Common myeloid progenitor, CD34-positive (primary cell): ENCODE measurements at regions not wholly inside any gene's neighbourhood (a gene's known extent, or its start where the extent isn't known, plus 50 kb on each side); places are given as distances from the start of the nearest gene placed in this dataset.
"Not testable (repeated sequence)": the region's sequence is repeated elsewhere in the genome, so short reads cannot be mapped to it uniquely, and the experiment has no call there.

Experiments
- CTCF ChIA-PET: fragments of 350-600 bp; sonication (Branson Sonifier 250); formaldehyde crosslinking; loops from one replicate; lab custom pipeline; 2021; ENCODE audit warnings: antibody characterized with exemption; lab: Charles Lee
- POLR2A ChIA-PET: fragments of 350-600 bp; sonication (Branson Sonifier 250); formaldehyde crosslinking; loops from one replicate; lab custom pipeline; 2021; ENCODE audit warnings: antibody characterized with exemption; lab: Charles Lee
- DNase-seq, 3 donors: peaks; one replicate each; pipeline versions ENCODE4 v3.0.0 to v3.0.0-alpha.2; 2013
- H3K27ac ChIP-seq, 2 experiments: 1 replicate in 1 of 2; 2 replicates in 1 of 2; pipeline ENCODE4 v1.7.0; 2013; ENCODE audit warnings: inconsistent platforms in 2 of 2, low read length in 2 of 2, mild to moderate bottlenecking in 2 of 2, low read depth in 1 of 2, moderate library complexity in 1 of 2; ENCODE audit not compliant: severe bottlenecking in 2 of 2, insufficient read depth in 1 of 2, poor library complexity in 1 of 2
- H3K27me3 ChIP-seq, 5 experiments: replicated peaks in 2 of 5; 1 replicate in 3 of 5; 2 replicates in 2 of 5; pipeline versions ENCODE4 v1.6.1 to v1.7.0; 2013; ENCODE audit warnings: low read length in 4 of 5, mild to moderate bottlenecking in 2 of 5, moderate library complexity in 2 of 5, inconsistent platforms in 1 of 5; ENCODE audit not compliant: insufficient read depth in 5 of 5, control insufficient read depth in 4 of 5
- H3K36me3 ChIP-seq, 4 experiments: 1 replicate in 2 of 4; 2 replicates in 2 of 4; pipeline versions ENCODE4 v1.6.1 to v1.7.0; 2013; ENCODE audit warnings: low read length in 3 of 4, control low read depth in 1 of 4, mild to moderate bottlenecking in 1 of 4; ENCODE audit not compliant: control insufficient read depth in 4 of 4, insufficient read depth in 4 of 4
- H3K4me1 ChIP-seq, 4 experiments: 1 replicate in 3 of 4; 2 replicates in 1 of 4; pipeline versions ENCODE4 v1.6.1 to v1.7.1; 2013; ENCODE audit warnings: low read length in 3 of 4, mild to moderate bottlenecking in 3 of 4, control low read depth in 1 of 4, inconsistent platforms in 1 of 4, moderate library complexity in 1 of 4; ENCODE audit not compliant: control insufficient read depth in 4 of 4, insufficient read depth in 4 of 4; ENCODE audit errors: control extremely low read depth in 1 of 4
- H3K4me3 ChIP-seq, 7 experiments: 1 replicate in 4 of 7; 2 replicates in 3 of 7; pipeline versions ENCODE4 v1.5.1 to v1.7.0; 2013; ENCODE audit warnings: mild to moderate bottlenecking in 7 of 7, low read length in 6 of 7, moderate library complexity in 6 of 7, inconsistent platforms in 2 of 7, low read depth in 2 of 7, control low read depth in 1 of 7; ENCODE audit not compliant: insufficient read depth in 4 of 7, control insufficient read depth in 1 of 7; ENCODE audit errors: extremely low read depth in 1 of 7
- H3K9me3 ChIP-seq, 5 experiments: 1 replicate in 4 of 5; 2 replicates in 1 of 5; pipeline versions ENCODE4 v1.6.1 to v1.7.1; 2013; ENCODE audit warnings: low read length in 4 of 5, mild to moderate bottlenecking in 2 of 5, inconsistent platforms in 1 of 5, low read depth in 1 of 5, moderate library complexity in 1 of 5; ENCODE audit not compliant: control insufficient read depth in 4 of 5, insufficient read depth in 2 of 5; ENCODE audit errors: control extremely low read depth in 1 of 5
- WGBS: methylation state at CpG from one replicate; pipeline ENCODE4 v1.1.5; 2013; ENCODE audit not compliant: insufficient coverage; 5-methylcytosine and 5-hydroxymethylcytosine counted together

- Histone ChIP-seq H3K27ac (no peak overlapping the region), H3K36me3 (no peaks in the 10 kb centered on the region), H3K9me3 (no peaks in the 10 kb centered on the region), H3K4me3 (no peak overlapping the region), H3K27me3 (no peaks in the 10 kb centered on the region), H3K4me1 (peaks cover 0 to 15% (median 10%) of the 10 kb centered on the region in 4 experiments)
- WGBS: 93% methylated on average over 3 of the region's 4 CpGs
- DNase-seq: no peak
- CTCF ChIA-PET: interaction anchor here (0.6 to 3.5 kb wide), 4 partner anchors 63 to 317 kb away, joined by 3 to 20 read pairs (median 3); no protein-coding TSS in a partner anchor
- POLR2A ChIA-PET: no interaction called here
Measured at GRCh38 chr6:47416396-47417345, 60.9 kb upstream of the CD2AP start.

- Histone ChIP-seq H3K36me3 (no peaks in the 10 kb centered on the region), H3K4me3 (no peak overlapping the region), H3K4me1 (peaks cover 0 to 10% (median 3%) of the 10 kb centered on the region in 4 experiments), H3K27ac (no peak overlapping the region), H3K9me3 (no peaks in the 10 kb centered on the region), H3K27me3 (no peaks in the 10 kb centered on the region)
- ChIA-PET POLR2A (no interaction called here), CTCF (no interaction called here)
- no peak for DNase-seq
Measured at GRCh38 chr6:47419621-47420020, 58.0 kb upstream of the CD2AP start.

DNA sequence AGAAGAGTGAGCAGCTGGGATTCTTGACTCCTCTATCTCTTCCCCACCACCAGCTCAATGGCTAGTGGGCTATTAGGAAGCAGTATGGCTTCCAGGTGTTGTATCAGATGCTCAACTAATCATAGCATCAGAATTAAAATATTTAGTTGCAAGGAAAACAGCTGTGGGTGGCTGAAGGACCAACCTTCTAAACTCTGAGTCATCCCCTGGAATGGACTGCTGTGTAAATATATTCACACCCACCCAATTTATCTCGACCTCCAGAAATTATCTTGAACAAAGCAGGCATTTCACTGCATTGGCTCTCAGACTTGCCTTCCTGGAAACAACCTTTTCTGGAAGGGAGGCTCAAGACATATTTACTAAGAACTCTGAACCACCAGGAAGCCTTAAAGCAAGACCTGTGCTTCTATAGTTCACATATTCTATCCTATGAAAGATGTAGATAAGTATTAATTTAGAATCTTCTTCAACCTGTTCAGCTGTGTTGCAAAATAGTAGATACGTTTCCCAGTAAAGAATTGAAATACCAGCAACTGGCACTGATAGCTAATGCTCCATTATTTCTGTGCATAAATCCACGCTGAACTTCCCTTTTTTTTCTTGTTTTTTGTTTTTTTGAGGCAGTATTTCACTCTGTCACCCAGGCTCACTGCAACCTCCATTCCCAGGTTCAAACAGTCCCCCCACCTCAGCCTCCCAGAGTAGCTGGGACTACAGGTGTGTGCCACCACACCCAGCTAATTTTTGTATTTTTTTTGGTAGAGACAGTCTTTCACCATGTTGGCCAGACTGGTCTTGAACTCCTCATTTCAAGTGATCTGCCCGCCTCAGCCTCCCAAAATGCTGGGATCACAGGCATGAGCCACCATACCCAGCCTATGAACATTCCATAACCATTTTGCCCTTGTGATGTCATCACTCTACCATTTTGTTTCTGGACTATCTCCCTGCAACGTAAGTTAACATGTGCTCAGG lies 56.9 kb upstream of the CD2AP start:
- Histone ChIP-seq H3K27ac (peak overlapping the region in 1 of 2 experiments; percentile 4), H3K4me3 (no peak overlapping the region), H3K9me3 (no peaks in the 10 kb centered on the region), H3K36me3 (no peaks in the 10 kb centered on the region), H3K27me3 (no peaks in the 10 kb centered on the region), H3K4me1 (peaks cover 0 to 5% (median 0%) of the 10 kb centered on the region in 4 experiments)
- 59% methylated on average over 3 of the region's 5 CpGs for WGBS
- DNase-seq: peak in 2 of 3 donors; percentile 44 to 64
- POLR2A ChIA-PET: no interaction called here
- CTCF ChIA-PET: no interaction called here

GRCh38 chr6:47423079-47423478 lies 54.5 kb upstream of the CD2AP start:
- Histone ChIP-seq H3K36me3 (no peaks in the 10 kb centered on the region), H3K4me3 (no peak overlapping the region), H3K27ac (no peak overlapping the region), H3K27me3 (no peaks in the 10 kb centered on the region), H3K9me3 (peaks cover 0 to 5% (median 1%) of the 10 kb centered on the region in 5 experiments), H3K4me1 (peaks cover 0 to 5% (median 0%) of the 10 kb centered on the region in 4 experiments)
- DNase-seq: no peak
- ChIA-PET POLR2A (no interaction called here), CTCF (interaction anchor here (1.8 kb wide), 1 partner anchor 11 kb away, joined by 4 read pairs; no protein-coding TSS in a partner anchor)

DNA sequence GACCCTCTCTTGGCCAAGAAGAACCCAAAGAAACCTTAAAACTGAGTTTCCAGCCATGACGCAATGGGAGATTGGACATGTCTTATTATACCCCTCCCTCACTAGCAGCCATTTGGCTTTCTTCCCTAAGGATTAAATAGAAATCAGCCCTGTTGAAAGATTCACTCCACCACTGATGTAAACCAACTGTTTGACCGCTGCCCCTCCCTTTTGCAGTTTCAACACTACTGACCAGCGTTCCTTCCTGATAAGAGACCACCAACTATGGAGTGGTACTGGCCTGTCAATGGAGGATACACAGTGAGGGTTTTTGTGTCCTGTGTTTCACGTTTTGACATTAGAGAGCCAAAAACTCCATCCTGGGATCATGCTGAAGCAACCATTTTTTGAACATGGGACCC lies 53.2 kb upstream of the CD2AP start:
- Histone ChIP-seq H3K27me3 (no peaks in the 10 kb centered on the region), H3K27ac (no peak overlapping the region), H3K36me3 (no peaks in the 10 kb centered on the region), H3K4me1 (peaks cover 0 to 5% (median 0%) of the 10 kb centered on the region in 4 experiments), H3K4me3 (no peak overlapping the region), H3K9me3 (peaks cover 3 to 16% (median 7%) of the 10 kb centered on the region in 5 experiments)
- ChIA-PET POLR2A (no interaction called here), CTCF (no interaction called here)
- 97% methylated on average over 4 of the region's 4 CpGs for WGBS
- DNase-seq: no peak

DNA sequence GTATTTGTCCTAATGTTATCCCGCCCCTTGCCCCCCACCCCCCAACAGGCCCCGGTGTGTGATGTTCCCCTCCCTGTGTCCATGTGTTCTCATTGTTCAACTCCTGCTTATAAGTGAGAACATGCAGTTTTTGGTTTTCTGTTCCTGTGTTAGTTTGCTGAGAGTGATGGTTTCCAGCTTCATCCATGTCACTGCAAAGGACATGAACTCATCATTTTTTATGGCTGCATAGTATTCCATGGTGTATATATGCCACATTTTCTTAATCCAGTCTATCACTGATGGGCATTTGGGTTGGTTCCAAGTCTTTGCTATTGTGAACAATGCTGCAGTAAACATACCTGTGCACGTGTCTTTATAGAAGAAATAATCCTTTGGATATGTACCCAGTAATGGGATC lies 51.9 kb upstream of the CD2AP start:
- H3K36me3 ChIP-seq, POLR2A ChIA-PET, DNase-seq, CTCF ChIA-PET, H3K27me3 ChIP-seq, H3K27ac ChIP-seq, H3K4me3 ChIP-seq, H3K4me1 ChIP-seq: not testable (repeated sequence)
- WGBS: no CpG with 5 or more reads among the region's 3 CpGs
- peaks cover 4 to 17% (median 9%) of the 10 kb centered on the region in 5 experiments for H3K9me3 ChIP-seq
